Activated naive CD4-positive, alpha-beta T cell treated with anti-CD3 and anti-CD28 coated beads, Interleukin-2, amount 50 U/mL, for 16 hours (primary cell): ENCODE measurements at regions not wholly inside any gene's neighbourhood (a gene's known extent, or its start where the extent isn't known, plus 50 kb on each side); places are given as distances from the start of the nearest gene placed in this dataset.

Experiments
- DNase-seq: peaks from one replicate; pipeline ENCODE4 v3.0.0-alpha.2; 2020

DNA sequence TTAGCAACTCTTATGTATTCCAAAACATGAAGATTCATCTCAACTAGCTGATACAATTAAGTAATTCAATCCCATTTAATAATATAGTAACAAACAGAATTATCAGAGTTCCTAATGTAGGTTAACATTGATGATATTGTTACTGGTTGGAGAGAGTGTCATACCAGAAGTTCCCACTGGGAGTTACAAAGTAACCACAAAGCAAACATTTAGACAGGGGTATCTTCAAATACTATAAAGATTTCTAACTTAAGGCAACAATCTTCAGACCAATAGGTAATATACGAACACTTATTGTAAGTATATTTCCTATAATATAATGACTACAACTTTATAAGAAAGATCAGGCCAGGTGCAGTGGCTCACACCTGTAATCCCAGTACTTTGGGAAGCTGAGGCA is 1372.9 kb upstream of the PIK3C3 start:
- DNase-seq: no peak

DNA sequence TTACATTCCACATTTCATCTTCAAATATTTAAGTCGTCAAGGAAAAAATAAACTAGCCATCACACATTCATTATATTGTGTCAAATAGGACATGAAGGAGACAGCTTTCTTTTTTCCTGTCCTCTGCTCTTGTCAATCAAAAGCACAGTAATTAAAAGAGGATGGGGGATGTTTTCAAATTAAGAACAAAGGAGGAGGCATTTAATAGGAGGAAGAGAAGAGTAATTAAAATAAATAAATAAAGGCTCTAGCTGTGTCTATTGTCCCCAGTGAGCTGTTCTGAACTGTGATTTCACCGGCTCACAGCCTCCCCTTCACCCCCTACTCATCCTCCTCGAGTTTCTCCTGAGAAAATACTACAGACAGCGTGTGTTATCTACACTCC is 1377.1 kb upstream of the PIK3C3 start:
- no peak for DNase-seq

DNA sequence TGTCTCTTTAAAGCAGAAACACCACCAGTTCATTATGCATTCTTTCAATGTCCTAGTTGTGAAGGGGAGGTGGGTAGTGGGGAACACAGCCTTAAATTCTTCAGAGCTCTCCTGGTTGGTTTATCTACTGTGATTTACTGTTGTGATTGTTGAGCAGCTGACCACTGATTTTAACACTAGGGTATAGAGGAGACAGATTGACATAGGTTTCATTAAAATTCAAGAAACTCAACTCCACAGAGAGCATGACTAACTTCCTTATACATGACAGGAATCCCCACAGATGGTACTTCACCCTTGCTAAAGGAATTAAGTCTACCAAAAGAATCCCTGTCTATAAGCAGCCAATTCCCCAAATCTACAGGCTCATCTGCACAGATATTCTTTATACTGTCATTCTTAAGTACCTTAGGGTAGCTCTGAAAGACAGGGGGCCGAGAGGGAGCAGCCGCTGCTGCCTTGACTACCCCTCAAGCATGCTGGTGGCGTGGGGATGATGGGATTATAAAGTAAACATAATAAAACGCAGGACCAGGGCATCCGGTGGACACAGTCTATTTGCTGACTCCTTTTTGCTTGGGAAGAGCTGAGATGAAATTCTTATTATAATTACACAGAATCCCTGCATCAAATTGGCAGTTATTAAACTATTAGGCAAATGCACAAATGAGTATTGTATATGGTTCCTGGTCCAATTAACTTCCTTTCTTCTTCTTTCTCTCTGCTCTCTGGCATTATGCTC is 1377.6 kb upstream of the PIK3C3 start:
- DNase-seq: no peak

DNA sequence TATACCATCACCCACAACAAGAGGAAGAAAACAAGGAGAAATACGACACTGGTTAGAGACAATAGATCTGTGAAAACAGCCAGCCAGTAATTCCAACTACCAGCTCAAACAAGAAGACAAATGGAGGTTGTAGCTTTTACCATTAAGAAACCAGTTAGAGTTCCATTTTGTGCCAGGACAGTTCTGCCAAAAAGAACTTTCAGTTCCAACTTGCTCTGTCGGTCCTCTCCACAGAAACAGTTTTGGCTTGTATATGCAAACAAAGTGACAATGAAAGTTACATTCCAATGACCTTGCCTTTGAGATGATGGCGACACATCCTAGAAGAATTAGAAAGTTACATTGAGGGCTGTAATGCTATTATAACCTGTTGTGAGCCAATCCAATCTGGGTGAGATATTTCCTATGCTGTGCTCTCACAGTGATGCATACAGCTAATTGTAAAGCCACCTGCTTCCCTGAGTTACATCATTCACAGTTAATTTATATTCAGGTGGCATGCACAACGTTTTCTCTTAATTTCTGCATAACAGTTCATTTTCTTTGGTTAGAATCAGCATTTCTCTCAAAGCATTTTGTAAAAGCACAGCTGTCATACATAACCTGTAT is 1378.4 kb upstream of the PIK3C3 start:
- no peak for DNase-seq

DNA sequence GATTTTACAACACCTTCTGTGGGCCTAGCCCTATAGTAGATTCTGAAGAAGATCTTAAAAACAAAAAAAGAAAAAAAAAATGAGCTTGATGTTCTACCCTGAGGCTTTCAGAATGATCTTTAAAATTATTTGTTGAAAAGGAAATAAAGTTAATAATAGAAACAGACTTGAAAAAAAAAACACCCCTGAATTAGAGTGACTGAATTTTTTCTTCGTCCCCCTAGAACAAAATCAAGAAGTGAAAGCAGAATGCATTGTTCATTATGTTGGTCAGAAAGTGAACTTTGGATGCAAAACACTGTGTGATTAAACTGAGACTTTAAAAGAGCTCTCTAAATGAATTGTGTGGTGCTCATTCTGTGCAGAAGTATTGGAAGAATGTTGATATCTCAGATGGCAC is 1384.4 kb upstream of the PIK3C3 start:
- DNase-seq: no peak

DNA sequence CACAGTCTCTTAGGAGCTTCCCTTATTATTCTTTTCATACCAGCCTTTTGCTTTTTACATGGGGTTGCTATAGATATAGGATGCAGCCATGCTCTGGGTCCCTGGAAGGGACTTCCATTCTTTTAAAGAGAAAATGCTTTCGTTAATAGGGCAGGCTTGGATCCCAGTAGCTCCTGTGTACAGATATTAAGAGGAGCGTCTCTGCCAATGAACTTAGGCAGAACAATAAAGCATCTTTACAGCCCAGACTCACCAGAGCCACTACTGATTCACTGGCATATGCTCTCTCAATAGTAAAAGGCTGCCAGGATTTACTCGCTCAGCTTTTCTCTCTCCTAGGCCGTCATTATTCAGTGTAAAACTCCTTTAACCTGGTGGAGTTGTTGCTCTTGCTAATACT is 1385.4 kb upstream of the PIK3C3 start:
- no peak for DNase-seq

DNA sequence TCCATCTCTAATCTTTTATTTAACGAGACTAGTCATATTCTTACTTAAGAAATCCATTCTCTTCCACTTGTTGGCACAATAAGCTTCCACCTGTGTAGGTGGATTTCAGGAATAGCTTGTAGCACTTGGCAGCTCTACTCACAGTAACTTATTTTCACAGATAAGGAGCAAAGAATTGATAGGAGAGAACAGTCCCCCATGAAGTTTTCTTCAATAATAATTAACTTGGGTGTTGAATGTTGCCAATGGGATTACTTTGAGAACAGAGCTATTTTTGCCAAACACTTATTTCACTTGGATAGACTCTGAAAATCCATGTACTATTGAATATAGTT is 1388.6 kb upstream of the PIK3C3 start:
- no peak for DNase-seq

DNA sequence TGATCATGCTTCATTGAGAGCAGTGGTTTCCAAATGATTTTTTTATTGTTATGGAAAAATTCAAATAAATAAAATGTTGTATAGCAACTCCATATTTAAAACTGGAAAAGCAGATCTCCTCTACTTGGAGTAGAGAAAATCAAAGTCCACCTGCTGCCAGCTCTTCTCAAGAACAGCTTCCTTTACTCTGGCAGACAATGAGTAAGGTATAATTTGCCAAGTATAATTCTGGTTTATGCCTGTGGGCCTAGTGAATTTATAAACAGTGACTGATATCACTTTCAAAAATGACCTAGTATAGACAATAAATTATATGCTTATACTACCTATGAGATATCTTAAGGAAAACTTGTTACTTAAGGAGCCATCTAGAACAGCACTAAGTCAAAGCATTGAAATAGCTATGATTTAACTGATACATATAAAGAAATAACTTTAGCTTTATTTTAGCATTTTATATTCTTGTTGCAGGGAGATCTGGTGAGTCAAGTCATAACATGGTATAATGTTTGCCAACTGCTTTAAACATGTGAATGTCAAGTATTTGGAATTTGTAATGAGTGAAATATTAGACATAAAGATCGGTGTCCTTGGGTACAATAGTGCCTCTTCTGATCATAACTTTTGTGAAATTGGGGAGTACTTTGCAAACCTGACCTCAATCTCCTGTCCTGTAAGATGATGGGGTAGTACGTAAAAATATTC is 1389.1 kb upstream of the PIK3C3 start:
- DNase-seq: no peak

DNA sequence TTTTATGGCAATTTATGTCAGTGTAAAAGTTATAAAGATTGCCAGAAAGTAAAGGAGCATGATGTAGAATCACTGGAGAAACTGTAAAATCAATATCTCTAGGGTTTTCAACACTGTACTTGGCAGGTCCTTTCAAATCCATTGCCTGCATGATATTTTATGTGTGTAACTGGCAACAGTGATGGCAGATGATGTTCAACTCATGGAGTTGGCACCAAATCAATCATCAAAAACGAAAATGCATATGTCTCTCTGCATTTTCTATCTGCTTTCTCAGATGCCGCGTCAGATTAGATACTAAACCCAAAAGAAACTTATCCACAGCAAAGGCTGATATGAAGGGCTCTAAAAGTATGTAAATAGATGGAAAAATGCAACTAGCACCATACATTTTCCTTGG is 1395.5 kb upstream of the PIK3C3 start:
- no peak for DNase-seq

DNA sequence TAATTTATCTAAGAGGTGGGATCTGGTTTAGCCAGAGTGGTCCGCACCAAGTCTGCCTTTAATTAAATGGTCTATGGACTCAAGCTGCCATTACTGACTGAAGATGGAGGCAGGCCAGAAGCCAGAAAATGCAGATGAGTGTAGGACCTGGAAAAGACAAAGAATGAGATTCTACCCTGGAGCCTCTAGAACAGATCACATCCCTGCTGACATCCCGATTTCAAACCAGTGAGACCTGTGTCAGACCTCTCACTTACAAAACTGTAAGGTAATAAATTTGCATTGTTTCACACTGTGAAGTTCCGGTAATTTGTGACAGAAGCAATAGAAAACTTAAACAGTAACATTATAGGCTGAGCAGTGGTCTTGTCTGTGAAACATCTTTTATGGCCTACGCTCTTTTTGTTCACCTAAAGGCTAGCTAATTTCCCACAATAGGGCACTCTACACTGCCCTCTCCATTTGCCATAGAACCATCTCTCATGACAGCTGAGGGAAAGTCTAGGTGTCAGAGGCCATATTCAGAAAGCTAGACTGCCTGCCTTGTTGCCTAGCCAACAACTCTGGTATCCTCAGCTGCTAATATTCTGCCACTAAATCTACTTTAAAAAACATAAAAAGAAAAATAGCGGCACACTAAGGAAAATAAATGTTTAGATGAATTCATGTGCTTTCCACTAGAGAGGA is 1396.2 kb upstream of the PIK3C3 start:
- DNase-seq: no peak

DNA sequence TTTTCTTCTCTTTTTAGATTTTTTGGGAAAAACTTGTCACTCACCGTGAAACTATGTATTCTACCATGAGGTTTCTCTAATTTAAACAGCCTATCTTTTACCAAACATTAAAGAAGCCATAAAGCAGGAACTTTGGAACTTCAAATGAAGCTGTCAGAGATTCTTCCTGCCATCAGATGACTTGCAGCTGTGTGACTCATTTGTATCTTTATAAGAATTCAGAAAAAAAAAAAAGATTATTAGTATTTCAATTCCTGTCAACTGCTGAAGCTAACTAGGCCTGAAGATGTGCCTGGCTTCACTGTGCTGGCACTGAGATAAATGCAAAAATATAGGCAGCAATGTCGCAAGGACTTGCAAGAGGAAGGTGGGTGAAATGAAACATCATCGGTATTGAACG is 1399.1 kb upstream of the PIK3C3 start:
- no peak for DNase-seq

DNA sequence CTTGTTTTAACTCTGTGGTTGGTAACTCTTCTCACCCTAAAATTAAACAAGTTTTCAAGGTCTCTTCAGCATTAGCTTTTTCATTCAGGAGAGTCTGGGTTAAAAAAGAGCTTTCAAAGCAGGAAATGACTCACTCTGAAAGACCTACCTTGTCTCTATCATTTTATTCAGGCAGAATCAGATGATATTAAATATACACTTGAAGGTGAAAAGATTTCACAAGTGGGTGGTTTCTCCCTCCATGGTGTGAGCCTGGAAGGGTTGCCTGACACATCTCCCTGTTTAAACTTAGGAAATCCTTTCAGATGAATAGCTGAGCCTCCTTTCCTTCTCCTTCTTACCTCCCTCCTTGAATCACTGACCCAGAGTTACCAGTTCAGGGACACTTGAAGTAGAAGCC is 1402.0 kb upstream of the PIK3C3 start:
- DNase-seq: no peak

DNA sequence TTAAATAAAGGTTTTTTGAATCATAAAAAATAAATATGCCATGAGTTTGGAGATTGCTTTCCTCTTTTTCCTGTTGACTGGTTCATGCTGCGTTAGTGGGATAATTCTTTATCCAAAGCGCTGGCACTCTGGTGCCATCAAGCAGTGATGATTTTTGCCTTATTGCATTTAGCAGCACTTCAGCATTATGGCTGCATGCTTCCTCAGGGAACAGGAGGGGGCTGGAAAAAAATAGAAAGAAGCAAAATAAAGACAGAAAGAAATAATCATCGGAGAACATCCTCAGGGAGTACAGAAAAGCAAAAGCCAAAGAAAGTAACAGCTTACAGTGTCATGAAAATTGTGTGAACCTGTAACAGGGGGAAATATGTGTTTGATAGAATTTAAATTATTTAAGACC is 1408.2 kb upstream of the PIK3C3 start:
- DNase-seq: no peak

DNA sequence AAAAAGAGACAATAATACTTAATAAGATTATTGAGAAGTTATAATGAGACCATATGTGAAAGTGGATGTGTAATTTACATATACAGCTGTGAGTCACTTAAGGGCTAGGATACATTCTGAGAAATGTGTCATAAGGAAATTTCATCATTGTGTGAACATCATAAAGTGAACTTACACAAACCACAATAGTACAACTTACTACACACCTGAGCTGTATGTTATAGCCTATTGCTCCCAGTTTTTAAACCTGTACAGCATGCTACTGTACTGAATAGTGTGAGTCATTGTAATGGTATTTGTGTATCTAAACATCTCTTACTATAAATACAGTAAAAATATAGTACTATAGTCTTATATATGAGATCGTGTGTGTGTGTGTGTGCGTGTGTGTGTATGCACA is 1420.3 kb upstream of the PIK3C3 start:
- DNase-seq: no peak

DNA sequence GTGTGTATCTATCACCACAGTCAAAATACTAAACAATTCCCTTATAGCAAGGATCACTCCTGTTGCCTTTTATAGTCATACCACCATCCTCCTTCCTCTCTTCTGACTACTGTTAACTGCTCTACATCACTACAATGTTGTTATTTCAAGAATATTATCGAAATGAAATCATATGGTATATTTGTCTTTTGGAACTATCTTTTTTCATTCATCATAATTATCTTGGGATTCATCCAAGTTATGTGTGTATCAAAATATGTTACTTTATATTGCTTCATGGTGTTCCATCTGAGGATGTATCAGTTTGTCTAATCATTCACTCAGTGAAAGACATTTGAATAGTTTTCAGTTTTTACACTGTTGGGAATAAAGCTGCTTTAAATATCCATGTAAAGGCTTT is 1423.0 kb upstream of the PIK3C3 start:
- DNase-seq: no peak

DNA sequence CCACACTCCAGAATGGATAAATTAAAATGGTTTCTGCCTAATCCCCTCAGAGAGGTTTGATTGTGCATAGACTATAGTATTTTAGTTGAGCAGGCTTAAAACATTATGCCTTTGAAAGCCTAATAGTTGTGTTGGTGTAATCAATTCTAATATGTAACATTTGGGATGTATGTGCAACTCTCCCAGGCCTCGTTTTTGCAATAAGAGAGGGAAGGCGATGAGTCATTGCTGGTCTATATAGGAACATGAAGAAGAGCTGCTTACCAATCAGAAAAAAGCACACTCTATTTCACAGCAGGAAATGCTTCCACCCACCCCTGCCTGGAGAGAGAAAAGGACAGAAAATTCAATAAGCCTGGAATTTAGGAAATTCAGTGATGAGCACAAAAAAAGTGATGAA is 1424.0 kb upstream of the PIK3C3 start:
- no peak for DNase-seq

DNA sequence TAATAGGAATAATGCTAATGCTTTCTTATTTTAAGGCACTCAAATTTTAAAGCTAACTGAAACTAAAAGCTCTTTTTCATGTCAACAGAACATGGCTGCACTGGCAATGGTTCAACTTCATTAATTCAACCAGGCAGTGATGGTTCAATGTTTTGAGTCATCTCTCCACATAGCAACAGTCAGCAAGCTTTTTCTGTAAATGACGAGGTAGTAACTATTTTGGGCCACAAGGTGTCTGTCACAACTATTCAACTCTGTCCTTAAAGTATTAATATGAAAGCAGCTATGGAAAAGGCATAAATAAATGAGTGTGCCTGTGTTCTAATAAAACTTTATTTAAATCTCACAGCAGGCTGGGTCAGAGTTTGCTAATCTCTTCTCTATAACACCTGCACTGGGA is 1425.6 kb upstream of the PIK3C3 start:
- DNase-seq: no peak

DNA sequence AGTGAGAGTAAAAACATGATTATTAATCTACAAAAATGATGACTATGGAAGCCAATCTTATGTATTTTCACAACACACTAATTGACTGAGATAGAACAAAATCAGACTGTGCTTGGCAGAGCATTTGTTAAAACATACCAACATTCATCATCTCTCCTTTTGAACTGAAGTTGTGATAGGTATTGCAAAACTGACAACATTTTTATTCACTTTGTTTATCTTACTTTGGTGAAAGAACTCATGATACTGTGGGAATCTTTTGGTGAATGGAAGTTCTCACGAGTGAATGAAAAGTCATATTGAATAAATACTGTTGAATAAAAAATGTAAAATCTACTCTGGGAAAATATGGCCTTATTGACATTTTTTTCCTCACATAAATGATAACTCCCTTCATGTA is 1430.2 kb upstream of the PIK3C3 start:
- DNase-seq: no peak

DNA sequence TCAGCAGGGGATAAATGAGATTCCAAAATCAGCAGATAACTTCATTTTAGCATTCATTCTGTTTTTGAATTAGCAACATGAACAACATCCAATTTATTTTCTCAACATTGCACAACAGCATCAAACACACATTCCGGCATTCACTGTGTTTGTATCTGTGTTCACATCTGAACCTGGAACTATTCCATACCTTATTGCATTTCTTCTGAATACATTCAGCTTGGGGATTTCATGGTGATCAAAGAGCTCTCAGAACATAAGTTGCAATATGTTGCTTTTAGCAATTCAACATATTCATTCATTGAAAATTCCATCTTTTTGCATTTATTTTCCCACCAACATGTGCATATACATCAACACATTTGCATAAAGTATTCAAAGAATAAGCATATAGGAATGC is 1431.7 kb upstream of the PIK3C3 start:
- no peak for DNase-seq

DNA sequence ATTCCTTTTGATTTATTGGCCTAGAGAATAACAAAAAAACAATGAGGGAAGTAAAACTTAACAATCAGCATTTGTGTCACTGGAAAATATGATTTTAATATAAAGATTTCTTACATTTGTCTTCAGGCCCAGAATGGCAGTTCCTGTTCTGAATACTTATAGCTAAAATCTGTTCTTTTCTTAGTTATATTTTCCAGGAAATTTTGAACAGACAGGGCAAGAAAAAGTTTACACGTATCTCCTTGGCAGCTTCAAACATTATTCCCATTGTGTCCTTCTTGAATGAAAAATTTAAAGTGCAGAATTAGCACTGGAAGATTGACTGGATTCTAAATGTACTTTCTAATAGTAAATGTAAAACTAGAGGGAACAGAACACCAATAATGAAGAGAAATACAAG is 1454.0 kb upstream of the PIK3C3 start:
- DNase-seq: no peak

DNA sequence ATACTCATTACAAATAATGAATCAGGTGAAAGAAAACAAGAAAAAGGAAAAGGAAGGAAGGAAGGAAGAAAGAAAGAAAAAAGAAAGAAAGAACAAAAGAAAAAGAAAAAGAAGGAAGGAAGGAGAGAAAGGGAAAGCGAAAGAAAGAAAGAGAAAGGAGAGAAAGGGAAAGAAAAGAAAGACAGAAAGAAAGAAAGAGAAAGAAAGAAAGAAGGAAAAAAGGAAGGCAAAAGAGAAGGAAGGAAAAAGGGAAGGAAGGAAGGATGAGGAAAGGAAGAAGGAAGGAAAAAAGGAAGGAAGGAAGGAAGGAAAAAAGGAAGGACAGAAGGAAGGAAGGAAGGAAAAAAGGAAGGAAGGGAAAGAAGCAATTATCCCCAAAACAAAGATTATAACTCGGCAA is 1460.4 kb upstream of the PIK3C3 start:
- DNase-seq: no peak

DNA sequence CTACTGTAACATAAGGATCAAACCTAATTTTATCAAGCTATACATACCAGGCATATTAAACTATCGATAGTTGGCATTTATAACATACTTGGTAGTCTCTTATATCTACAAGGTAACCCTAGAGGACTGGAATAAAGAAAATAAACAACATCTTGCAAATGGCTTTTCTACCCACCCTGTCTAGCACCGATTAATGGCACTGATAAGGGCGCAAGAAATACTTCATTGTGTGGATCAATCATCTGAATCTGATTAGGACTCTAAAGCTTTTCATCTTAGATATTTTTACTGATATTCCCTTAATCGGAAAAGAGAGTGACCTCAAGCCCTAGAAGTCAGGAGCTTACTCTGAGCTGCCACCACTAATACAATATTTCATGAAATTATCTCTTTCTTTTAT is 1461.7 kb upstream of the PIK3C3 start:
- no peak for DNase-seq

DNA sequence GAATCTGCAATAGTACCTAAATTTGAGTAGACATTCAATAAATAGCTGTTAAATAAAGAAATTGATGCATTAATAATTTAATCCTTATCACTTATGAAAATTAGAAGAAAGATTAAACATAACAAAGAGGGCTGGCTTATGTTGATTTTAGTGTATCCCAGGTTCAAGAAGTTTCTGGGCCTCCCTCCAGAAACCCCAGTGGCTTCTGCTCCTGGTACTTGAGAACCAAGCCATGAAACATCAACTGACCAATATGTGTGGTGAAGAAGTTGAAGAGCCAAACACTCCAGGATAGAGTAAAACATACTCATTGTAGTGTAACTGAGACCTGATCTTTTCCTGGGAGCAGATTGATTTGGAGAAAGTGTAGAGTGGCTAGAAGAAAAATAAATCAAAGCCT is 1465.7 kb upstream of the PIK3C3 start:
- no peak for DNase-seq

DNA sequence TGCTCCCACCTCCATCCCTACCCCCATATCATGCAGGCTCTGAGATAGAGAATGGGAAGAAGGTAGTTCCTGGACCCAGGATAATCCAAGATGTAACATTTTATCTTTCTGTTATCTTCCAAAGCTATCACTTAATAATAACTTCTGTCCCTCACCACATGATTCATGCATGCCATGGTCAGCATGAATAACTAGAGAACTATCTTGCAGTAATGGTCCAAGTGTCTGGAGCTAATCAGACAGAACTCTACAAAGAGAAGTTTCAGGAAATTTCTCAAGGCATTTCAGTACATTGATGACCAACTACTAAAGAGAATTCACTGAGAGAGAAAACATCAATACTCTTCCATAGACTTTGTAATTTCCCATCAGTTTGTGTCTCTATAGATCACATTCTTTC is 1469.7 kb upstream of the PIK3C3 start:
- DNase-seq: no peak
